ENCODE measurements at regions not wholly inside any gene's neighbourhood (a gene's known extent, or its start where the extent isn't known, plus 50 kb on each side); places are given as distances from the start of the nearest gene placed in this dataset.

DNA sequence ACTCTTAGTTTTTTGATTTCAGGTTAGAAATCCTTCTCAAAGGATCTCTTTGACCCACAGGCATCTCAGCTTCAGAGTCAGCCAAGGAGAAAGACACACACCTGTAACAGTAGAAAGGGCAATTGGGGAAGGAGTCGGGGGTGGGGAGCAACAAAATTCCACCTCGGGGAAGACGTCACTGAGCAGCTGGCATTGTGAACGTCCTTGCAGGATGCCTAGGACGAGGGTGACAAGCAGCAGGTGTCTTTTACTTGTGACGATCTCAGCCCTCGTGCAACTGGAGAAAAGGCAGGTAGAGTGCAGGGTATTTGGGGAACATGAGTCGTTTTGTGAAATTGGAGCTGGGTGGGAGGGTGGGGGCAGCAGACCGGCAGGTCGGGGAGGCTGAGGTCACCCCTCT lies 627.0 kb downstream of the ACTR3B start:
- TF ChIP-seq EZH2 (IDR thresholded peaks at IDR 0.05; ENCODE audit: borderline replicate concordance, insufficient read depth, low read length, poor library complexity, severe bottlenecking) (no peak), CTCF (IDR thresholded peaks at IDR 0.05; ENCODE audit: poor library complexity, severe bottlenecking) (no peak)

GRCh38 chr7:153388611-153389010 lies 629.1 kb downstream of the ACTR3B start:
- Histone ChIP-seq H3K4me3 (ENCODE audit: low read length) (no peak overlapping the region), H3K27me3 (ENCODE audit: insufficient read depth, low read depth, low read length) (no peaks in the 10 kb centered on the region), H3F3A (ENCODE audit: insufficient read depth, low read length, poor library complexity, severe bottlenecking) (no peaks in the 10 kb centered on the region), H3K9me2 (ENCODE audit: insufficient read depth, low read length) (no peaks in the 10 kb centered on the region), H3K36me3 (ENCODE audit: insufficient read depth, low read length) (no peaks in the 10 kb centered on the region), H3K4me2 (ENCODE audit: low read length) (no peak overlapping the region), H2AFZ (ENCODE audit: low read depth, low read length) (no peak overlapping the region), H3K79me2 (replicated peaks; ENCODE audit: insufficient read depth, low read length) (no peaks in the 10 kb centered on the region), H3K9me3 (ENCODE audit: low read length) (no peaks in the 10 kb centered on the region), H4K20me1 (ENCODE audit: insufficient read depth) (no peaks in the 10 kb centered on the region), H3K27ac (ENCODE audit: low read length) (no peak overlapping the region), H3K9ac (ENCODE audit: low read length) (no peak overlapping the region)
- no peak for TF ChIP-seq MXI1 (conservative IDR thresholded peaks at IDR 0.05; ENCODE audit: poor library complexity, severe bottlenecking)
- TF ChIP-seq CTCF (IDR thresholded peaks at IDR 0.05; ENCODE audit: poor library complexity, severe bottlenecking), result no peak
- TF ChIP-seq REST (IDR thresholded peaks at IDR 0.05; ENCODE audit: borderline replicate concordance), result no peak
- no peak for TF ChIP-seq EP300 (conservative IDR thresholded peaks at IDR 0.05; ENCODE audit: poor library complexity, severe bottlenecking)
- TF ChIP-seq SMC3 (conservative IDR thresholded peaks at IDR 0.05; ENCODE audit: poor library complexity), result no peak
- TF ChIP-seq EZH2 (IDR thresholded peaks at IDR 0.05; ENCODE audit: borderline replicate concordance, insufficient read depth, low read length, poor library complexity, severe bottlenecking), result no peak
- TF ChIP-seq RAD21 (conservative IDR thresholded peaks at IDR 0.05), result no peak
- TF ChIP-seq POLR2AphosphoS5 (IDR thresholded peaks at IDR 0.05), result no peak
- TF ChIP-seq TAF1 (IDR thresholded peaks at IDR 0.05; ENCODE audit: low read depth), result no peak

More for the DNA sequence above, 627.0 kb downstream of the ACTR3B start:
- H3K36me3 ChIP-seq (ENCODE audit: insufficient read depth, low read length), result no peaks in the 10 kb centered on the region
- H3K9ac ChIP-seq (ENCODE audit: low read length), result no peak overlapping the region
- H3K27ac ChIP-seq (ENCODE audit: low read length), result no peak overlapping the region
- H3K9me3 ChIP-seq (ENCODE audit: low read length), result no peaks in the 10 kb centered on the region
- H2AFZ ChIP-seq (ENCODE audit: low read depth, low read length), result no peak overlapping the region
- H3K4me3 ChIP-seq (ENCODE audit: low read length), result no peak overlapping the region
- no peak overlapping the region for H3K4me2 ChIP-seq (ENCODE audit: low read length)
- H3F3A ChIP-seq (ENCODE audit: insufficient read depth, low read length, poor library complexity, severe bottlenecking), result no peaks in the 10 kb centered on the region
- no peaks in the 10 kb centered on the region for H3K9me2 ChIP-seq (ENCODE audit: insufficient read depth, low read length)
- no peaks in the 10 kb centered on the region for H3K27me3 ChIP-seq (ENCODE audit: insufficient read depth, low read depth, low read length)
- no peaks in the 10 kb centered on the region for H4K20me1 ChIP-seq (ENCODE audit: insufficient read depth)
- H3K79me2 ChIP-seq (replicated peaks; ENCODE audit: insufficient read depth, low read length), result no peaks in the 10 kb centered on the region
